SK-N-SH (cell line): ENCODE measurements at regions not wholly inside any gene's neighbourhood (a gene's known extent, or its start where the extent isn't known, plus 50 kb on each side); places are given as distances from the start of the nearest gene placed in this dataset.

Experiments
- CTCF ChIA-PET: fragments of 300-600, 350-600 bp; formaldehyde crosslinking; extraction: SDS; loops from one replicate; lab custom pipeline; 2021; lab: Yijun Ruan, JAX
- POLR2A ChIA-PET: fragments of 350-600 bp; sonication (Branson Sonifier 250); formaldehyde crosslinking; extraction: SDS; loops from one replicate; lab custom pipeline; 2020; ENCODE audit warnings: antibody characterized with exemption, inconsistent platforms; lab: Yijun Ruan, JAX
- DNase-seq: peaks from one replicate; pipeline ENCODE4 v3.0.0; 2012
- H2AFZ ChIP-seq: fragments of 200-600 bp; sonication (generic); 2 replicates; pipeline ENCODE4 v1.8.1; 2016; ENCODE audit warnings: antibody characterized with exemption, mild to moderate bottlenecking, low read depth
- H3F3A ChIP-seq: fragments of 200-600 bp; sonication (generic); replicated peaks from 2 replicates; pipeline ENCODE3; 2016; ENCODE audit warnings: antibody characterized with exemption, mild to moderate bottlenecking; ENCODE audit not compliant: insufficient read depth
- H3K27ac ChIP-seq, 2 experiments: fragments of 200-500 bp in 1 of 2; fragments of 200-600 bp in 1 of 2; sonication (Bioruptor generic) in 1 of 2; sonication (generic), shearing (Covaris generic) in 1 of 2; 2 replicates each; pipeline versions ENCODE4 v1.5.1 to v1.6.1; 2014 to 2016; ENCODE audit warnings: low read depth in 2 of 2, inconsistent platforms in 1 of 2, low read length in 1 of 2, mild to moderate bottlenecking in 1 of 2, mixed read lengths in 1 of 2
- H3K27me3 ChIP-seq: fragments of 200-600 bp; sonication (generic), shearing (Covaris generic); 2 replicates; pipeline ENCODE4 v1.6.1; 2016; ENCODE audit warnings: mixed run types; ENCODE audit not compliant: insufficient read depth
- H3K36me3 ChIP-seq, 2 experiments: fragments of 200-500 bp in 1 of 2; fragments of 200-600 bp in 1 of 2; sonication (Bioruptor generic) in 1 of 2; sonication (generic) in 1 of 2; replicated peaks in 1 of 2; 2 replicates each; pipeline versions ENCODE3 to v1.5.1; 2014 to 2016; ENCODE audit warnings: low read length in 1 of 2, mild to moderate bottlenecking in 1 of 2; ENCODE audit not compliant: insufficient read depth in 2 of 2, control insufficient read depth in 1 of 2
- H3K4me1 ChIP-seq, 2 experiments: fragments of 200-500 bp in 1 of 2; fragments of 200-600 bp in 1 of 2; sonication (Bioruptor generic) in 1 of 2; sonication (generic), shearing (Covaris generic) in 1 of 2; 2 replicates each; pipeline versions ENCODE4 v1.5.1 to v1.6.1; 2014 to 2016; ENCODE audit warnings: low read depth in 1 of 2, low read length in 1 of 2, mixed run types in 1 of 2; ENCODE audit not compliant: insufficient read depth in 2 of 2, control insufficient read depth in 1 of 2
- H3K4me2 ChIP-seq: fragments of 200-600 bp; sonication (generic), shearing (Covaris generic); 2 replicates; pipeline ENCODE4 v1.6.1; 2017; ENCODE audit warnings: mixed run types
- H3K4me3 ChIP-seq, 2 experiments: fragments of 200-500 bp in 1 of 2; fragments of 200-600 bp in 1 of 2; sonication (Bioruptor generic) in 1 of 2; sonication (generic), shearing (Covaris generic) in 1 of 2; 2 replicates each; pipeline versions ENCODE4 v1.5.1 to v1.8.1; 2014 to 2016; ENCODE audit warnings: low read depth in 2 of 2, inconsistent platforms in 1 of 2, low read length in 1 of 2, mild to moderate bottlenecking in 1 of 2, mixed read lengths in 1 of 2, moderate library complexity in 1 of 2
- H3K79me2 ChIP-seq: fragments of 200-600 bp; sonication (generic); 2 replicates; pipeline ENCODE4 v1.8.1; 2017; ENCODE audit warnings: mild to moderate bottlenecking; ENCODE audit not compliant: insufficient read depth
- H3K9ac ChIP-seq: fragments of 200-600 bp; sonication (generic); 2 replicates; pipeline ENCODE4 v1.6.1; 2017; ENCODE audit warnings: mixed run types
- H3K9me2 ChIP-seq: fragments of 200-600 bp; sonication (generic); 2 replicates; pipeline ENCODE4 v1.6.1; 2017; ENCODE audit warnings: mixed run types
- H3K9me3 ChIP-seq: fragments of 200-600 bp; sonication (generic); 2 replicates; pipeline ENCODE4 v1.6.1; 2017; ENCODE audit warnings: mixed run types, mild to moderate bottlenecking, moderate library complexity
- H4K20me1 ChIP-seq: fragments of 200-600 bp; sonication (generic); 2 replicates; pipeline ENCODE4 v1.6.1; 2017; ENCODE audit warnings: mild to moderate bottlenecking, mixed run types; ENCODE audit not compliant: insufficient read depth
- FOXJ3 ChIP-seq: sonication (generic); formaldehyde crosslinking; IDR thresholded peaks from 2 replicates; pipeline ENCODE4 v1.5.1; 2020; ENCODE audit warnings: mild to moderate bottlenecking, missing genetic modification reagents
- FOXM1 ChIP-seq: IDR thresholded peaks from 2 replicates; pipeline ENCODE4 v1.4.0; 2012; ENCODE audit warnings: low read depth, mild to moderate bottlenecking
- MEF2A ChIP-seq: IDR thresholded peaks from 2 replicates; pipeline ENCODE4 v1.4.0; 2012; ENCODE audit warnings: low read depth, borderline replicate concordance
- PBX3 ChIP-seq: IDR thresholded peaks from 2 replicates; pipeline ENCODE4; 2012
- RAD21 ChIP-seq: IDR thresholded peaks from 2 replicates; pipeline ENCODE4 v1.6.1; 2012; ENCODE audit warnings: mild to moderate bottlenecking, low read length
- SIN3A ChIP-seq: IDR thresholded peaks from 2 replicates; pipeline ENCODE4 v1.6.1; 2012; ENCODE audit warnings: low read depth, mild to moderate bottlenecking, low read length, moderate library complexity, borderline replicate concordance
- SMC3 ChIP-seq: IDR thresholded peaks from 2 replicates; pipeline ENCODE4 v1.6.1; 2012; ENCODE audit warnings: low read depth, low read length, improper control_type of control experiment
- TCF12 ChIP-seq: IDR thresholded peaks from 2 replicates; pipeline ENCODE4 v1.4.0; 2012
- USF1 ChIP-seq: IDR thresholded peaks from 2 replicates; pipeline ENCODE4 v1.4.0; 2012; ENCODE audit warnings: low read depth, borderline replicate concordance
- WGBS: methylation state at CpG from one replicate; pipeline ENCODE4 v1.1.6; 2017; ENCODE audit warnings: low lambda C conversion rate; 5-methylcytosine and 5-hydroxymethylcytosine counted together

GRCh38 chr18:73987247-73987980, 160.2 kb downstream of the FBXO15 start:
- H3K4me2 ChIP-seq, result no peak overlapping the region
- no peaks in the 10 kb centered on the region for H4K20me1 ChIP-seq
- no peak overlapping the region for H3K9ac ChIP-seq
- 30% methylated on average over 2 of the region's 2 CpGs for WGBS
- H3K27me3 ChIP-seq, result no peaks in the 10 kb centered on the region; the same call in 1 of the 2 replicates
- no peaks in the 10 kb centered on the region for H3K9me3 ChIP-seq
- DNase-seq, result no peak
- H3K27ac ChIP-seq, result no peak overlapping the region
- TF ChIP-seq SMC3 (no peak), FOXM1 (no peak), RAD21 (no peak), TCF12 (no peak), SIN3A (no peak), MEF2A (no peak)
- POLR2A ChIA-PET, result no interaction called here
- CTCF ChIA-PET, result no interaction called here
- H3K9me2 ChIP-seq, result no peaks in the 10 kb centered on the region
- no peaks in the 10 kb centered on the region for H3K79me2 ChIP-seq
- no peaks in the 10 kb centered on the region for H3F3A ChIP-seq
- H3K4me1 ChIP-seq, result no peaks in the 10 kb centered on the region
- no peak overlapping the region for H2AFZ ChIP-seq
- H3K4me3 ChIP-seq, result no peak overlapping the region
- no peaks in the 10 kb centered on the region for H3K36me3 ChIP-seq

- Histone ChIP-seq H3K9ac (no peak overlapping the region), H3K9me2 (no peaks in the 10 kb centered on the region), H3K36me3 (no peaks in the 10 kb centered on the region), H3K27me3 (no peaks in the 10 kb centered on the region; the same call in 1 of the 2 replicates), H4K20me1 (no peaks in the 10 kb centered on the region), H3K27ac (no peak overlapping the region), H3F3A (no peaks in the 10 kb centered on the region), H2AFZ (no peak overlapping the region), H3K4me3 (no peak overlapping the region), H3K4me1 (no peaks in the 10 kb centered on the region), H3K4me2 (no peak overlapping the region), H3K9me3 (no peaks in the 10 kb centered on the region), H3K79me2 (no peaks in the 10 kb centered on the region)
- ChIA-PET CTCF (interaction anchor here (1.1 kb wide), 1 partner anchor 356 kb away, joined by 3 read pairs; no protein-coding TSS in a partner anchor), POLR2A (no interaction called here)
- DNase-seq, result no peak
- TF ChIP-seq FOXJ3, result no peak
- TF ChIP-seq PBX3, result no peak
- TF ChIP-seq USF1, result no peak
- WGBS, result 0% methylated on average over 3 of the region's 3 CpGs
Measured at GRCh38 chr18:73986711-73987110, 160.9 kb downstream of the FBXO15 start.
